ENCODE measurements at regions not wholly inside any gene's neighbourhood (a gene's known extent, or its start where the extent isn't known, plus 50 kb on each side); places are given as distances from the start of the nearest gene placed in this dataset.

DNA sequence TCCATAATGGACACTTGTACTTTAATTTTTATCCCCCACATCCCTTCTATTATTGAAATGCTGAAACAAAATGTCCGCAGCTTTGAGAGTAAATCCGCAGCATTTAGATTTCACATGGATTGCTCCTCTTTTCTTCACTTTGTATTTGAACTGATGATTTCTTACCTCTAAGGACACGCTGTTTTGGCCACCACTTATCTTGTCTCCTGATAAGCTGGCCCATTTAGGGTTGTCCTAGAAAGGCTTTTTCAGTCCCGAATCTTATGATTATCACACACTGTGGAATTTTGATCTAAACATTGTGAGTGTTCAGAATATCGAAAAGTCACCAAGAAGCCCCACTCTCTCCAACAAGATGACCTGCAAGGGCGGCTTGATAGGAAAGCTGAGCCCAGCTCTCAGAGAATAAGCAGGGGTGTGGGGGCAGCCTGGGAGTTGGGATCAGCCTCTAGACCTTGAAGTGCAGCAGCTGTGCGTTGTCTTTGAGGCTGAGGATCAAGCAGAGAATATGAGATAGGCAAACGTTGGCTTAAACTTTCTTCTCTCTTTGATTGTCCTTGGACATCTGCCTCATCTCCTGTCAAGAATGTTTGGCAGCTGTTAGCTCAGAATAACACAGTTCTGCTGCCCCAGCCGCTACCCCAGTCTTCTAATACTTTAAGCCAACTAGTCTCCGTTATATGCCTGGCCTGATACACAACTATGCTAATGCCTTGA lies 399.7 kb upstream of the NR2F2 start:
- H3F3A ChIP-seq (replicated peaks; ENCODE audit: insufficient read depth), result no peaks in the 10 kb centered on the region
- no peaks in the 10 kb centered on the region for H3K4me1 ChIP-seq (ENCODE audit: control insufficient read depth in 1 of 2, insufficient read depth in 2 of 2, low read depth in 1 of 2, low read length in 1 of 2)
- no peak overlapping the region for H3K27ac ChIP-seq (ENCODE audit: low read depth in 2 of 2, low read length in 1 of 2)
- H3K9ac ChIP-seq, result no peak overlapping the region
- H3K9me3 ChIP-seq, result no peaks in the 10 kb centered on the region
- H2AFZ ChIP-seq (ENCODE audit: low read depth), result no peak overlapping the region
- no peak overlapping the region for H3K4me3 ChIP-seq (ENCODE audit: low read depth in 2 of 2, low read length in 1 of 2)
- no peaks in the 10 kb centered on the region for H4K20me1 ChIP-seq (ENCODE audit: insufficient read depth)
- H3K36me3 ChIP-seq (replicated peaks in 1 of 2; ENCODE audit: control insufficient read depth in 1 of 2, insufficient read depth in 2 of 2, low read length in 1 of 2), result no peaks in the 10 kb centered on the region
- H3K4me2 ChIP-seq, result no peak overlapping the region
- no peak for TF ChIP-seq RAD21 (IDR thresholded peaks at IDR 0.05; ENCODE audit: low read length)
- TF ChIP-seq YY1 (IDR thresholded peaks at IDR 0.05; ENCODE audit: low read depth), result no peak
- TF ChIP-seq, protein P1, sequence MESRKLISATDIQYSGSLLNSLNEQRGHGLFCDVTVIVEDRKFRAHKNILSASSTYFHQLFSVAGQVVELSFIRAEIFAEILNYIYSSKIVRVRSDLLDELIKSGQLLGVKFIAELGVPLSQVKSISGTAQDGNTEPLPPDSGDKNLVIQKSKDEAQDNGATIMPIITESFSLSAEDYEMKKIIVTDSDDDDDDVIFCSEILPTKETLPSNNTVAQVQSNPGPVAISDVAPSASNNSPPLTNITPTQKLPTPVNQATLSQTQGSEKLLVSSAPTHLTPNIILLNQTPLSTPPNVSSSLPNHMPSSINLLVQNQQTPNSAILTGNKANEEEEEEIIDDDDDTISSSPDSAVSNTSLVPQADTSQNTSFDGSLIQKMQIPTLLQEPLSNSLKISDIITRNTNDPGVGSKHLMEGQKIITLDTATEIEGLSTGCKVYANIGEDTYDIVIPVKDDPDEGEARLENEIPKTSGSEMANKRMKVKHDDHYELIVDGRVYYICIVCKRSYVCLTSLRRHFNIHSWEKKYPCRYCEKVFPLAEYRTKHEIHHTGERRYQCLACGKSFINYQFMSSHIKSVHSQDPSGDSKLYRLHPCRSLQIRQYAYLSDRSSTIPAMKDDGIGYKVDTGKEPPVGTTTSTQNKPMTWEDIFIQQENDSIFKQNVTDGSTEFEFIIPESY (IDR thresholded peaks at IDR 0.05; ENCODE audit: borderline replicate concordance, low read depth), result no peak
- TF ChIP-seq NRF1 (IDR thresholded peaks at IDR 0.05; ENCODE audit: low read depth, low read length), result no peak
- TF ChIP-seq JUND (IDR thresholded peaks at IDR 0.05), result no peak
- TF ChIP-seq, protein P2, sequence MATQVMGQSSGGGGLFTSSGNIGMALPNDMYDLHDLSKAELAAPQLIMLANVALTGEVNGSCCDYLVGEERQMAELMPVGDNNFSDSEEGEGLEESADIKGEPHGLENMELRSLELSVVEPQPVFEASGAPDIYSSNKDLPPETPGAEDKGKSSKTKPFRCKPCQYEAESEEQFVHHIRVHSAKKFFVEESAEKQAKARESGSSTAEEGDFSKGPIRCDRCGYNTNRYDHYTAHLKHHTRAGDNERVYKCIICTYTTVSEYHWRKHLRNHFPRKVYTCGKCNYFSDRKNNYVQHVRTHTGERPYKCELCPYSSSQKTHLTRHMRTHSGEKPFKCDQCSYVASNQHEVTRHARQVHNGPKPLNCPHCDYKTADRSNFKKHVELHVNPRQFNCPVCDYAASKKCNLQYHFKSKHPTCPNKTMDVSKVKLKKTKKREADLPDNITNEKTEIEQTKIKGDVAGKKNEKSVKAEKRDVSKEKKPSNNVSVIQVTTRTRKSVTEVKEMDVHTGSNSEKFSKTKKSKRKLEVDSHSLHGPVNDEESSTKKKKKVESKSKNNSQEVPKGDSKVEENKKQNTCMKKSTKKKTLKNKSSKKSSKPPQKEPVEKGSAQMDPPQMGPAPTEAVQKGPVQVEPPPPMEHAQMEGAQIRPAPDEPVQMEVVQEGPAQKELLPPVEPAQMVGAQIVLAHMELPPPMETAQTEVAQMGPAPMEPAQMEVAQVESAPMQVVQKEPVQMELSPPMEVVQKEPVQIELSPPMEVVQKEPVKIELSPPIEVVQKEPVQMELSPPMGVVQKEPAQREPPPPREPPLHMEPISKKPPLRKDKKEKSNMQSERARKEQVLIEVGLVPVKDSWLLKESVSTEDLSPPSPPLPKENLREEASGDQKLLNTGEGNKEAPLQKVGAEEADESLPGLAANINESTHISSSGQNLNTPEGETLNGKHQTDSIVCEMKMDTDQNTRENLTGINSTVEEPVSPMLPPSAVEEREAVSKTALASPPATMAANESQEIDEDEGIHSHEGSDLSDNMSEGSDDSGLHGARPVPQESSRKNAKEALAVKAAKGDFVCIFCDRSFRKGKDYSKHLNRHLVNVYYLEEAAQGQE (IDR thresholded peaks at IDR 0.05; ENCODE audit: low read depth, low read length), result no peak
- no peak for TF ChIP-seq RFX5 (IDR thresholded peaks at IDR 0.05; ENCODE audit: low read length)
- no peak for TF ChIP-seq SIN3A (IDR thresholded peaks at IDR 0.05; ENCODE audit: borderline replicate concordance, low read depth, low read length)
- no peak for TF ChIP-seq TEAD4 (IDR thresholded peaks at IDR 0.05; ENCODE audit: borderline replicate concordance, insufficient read depth)
- TF ChIP-seq TCF12 (IDR thresholded peaks at IDR 0.05), result no peak
- TF ChIP-seq NFIC (IDR thresholded peaks at IDR 0.05; ENCODE audit: borderline replicate concordance), result no peak
- no peak for TF ChIP-seq MEF2A (IDR thresholded peaks at IDR 0.05; ENCODE audit: borderline replicate concordance, low read depth)
- no peak for TF ChIP-seq USF2 (IDR thresholded peaks at IDR 0.05; ENCODE audit: borderline replicate concordance, low read depth, low read length)
- no peak for TF ChIP-seq RCOR1 (IDR thresholded peaks at IDR 0.05; ENCODE audit: low read length)
- TF ChIP-seq CHD2 (IDR thresholded peaks at IDR 0.05; ENCODE audit: low read length, partially characterized antibody), result no peak
- TF ChIP-seq GATA2 (CRISPR knock-in tag; IDR thresholded peaks at IDR 0.05), result no peak
- TF ChIP-seq MXI1 (IDR thresholded peaks at IDR 0.05; ENCODE audit: low read depth, low read length), result no peak
- TF ChIP-seq EZH2phosphoT487 (IDR thresholded peaks at IDR 0.05; ENCODE audit: borderline replicate concordance, low read depth), result no peak
- TF ChIP-seq, protein P3, sequence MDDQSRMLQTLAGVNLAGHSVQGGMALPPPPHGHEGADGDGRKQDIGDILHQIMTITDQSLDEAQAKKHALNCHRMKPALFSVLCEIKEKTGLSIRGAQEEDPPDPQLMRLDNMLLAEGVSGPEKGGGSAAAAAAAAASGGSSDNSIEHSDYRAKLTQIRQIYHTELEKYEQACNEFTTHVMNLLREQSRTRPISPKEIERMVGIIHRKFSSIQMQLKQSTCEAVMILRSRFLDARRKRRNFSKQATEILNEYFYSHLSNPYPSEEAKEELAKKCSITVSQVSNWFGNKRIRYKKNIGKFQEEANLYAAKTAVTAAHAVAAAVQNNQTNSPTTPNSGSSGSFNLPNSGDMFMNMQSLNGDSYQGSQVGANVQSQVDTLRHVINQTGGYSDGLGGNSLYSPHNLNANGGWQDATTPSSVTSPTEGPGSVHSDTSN (IDR thresholded peaks at IDR 0.05), result no peak
- no peaks in the 10 kb centered on the region for H3K9me2 ChIP-seq
- H3K27me3 ChIP-seq (ENCODE audit: insufficient read depth), result no peaks in the 10 kb centered on the region
- WGBS (ENCODE audit: low lambda C conversion rate), result 18% methylated on average over 10 of the region's 10 CpGs
- ChIA-PET POLR2A (no interaction called here), CTCF (no interaction called here)
- no peak for DNase-seq
- H3K79me2 ChIP-seq (ENCODE audit: insufficient read depth), result no peaks in the 10 kb centered on the region
